Neural cell (in vitro differentiated cells): ENCODE measurements at regions not wholly inside any gene's neighbourhood (a gene's known extent, or its start where the extent isn't known, plus 50 kb on each side); places are given as distances from the start of the nearest gene placed in this dataset.

Experiments used
- CTCF ChIP-seq: fragments of 450-650 bp; IDR thresholded peaks from 2 replicates; pipeline ENCODE4 v1.5.1; 2014; ENCODE audit warnings: antibody characterized with exemption, mild to moderate bottlenecking, moderate library complexity; ENCODE audit not compliant: poor library complexity, severe bottlenecking
- EZH2 ChIP-seq: fragments of 200-600, 300-800 bp; shearing (Covaris generic), sonication (generic); IDR thresholded peaks from 2 replicates; pipeline ENCODE4 v1.6.1; 2014; ENCODE audit warnings: antibody characterized with exemption, low read length, borderline replicate concordance, mild to moderate bottlenecking; ENCODE audit not compliant: insufficient read depth, poor library complexity, severe bottlenecking
- POLR2AphosphoS5 ChIP-seq: IDR thresholded peaks from 2 replicates; pipeline ENCODE4 v1.6.1; 2012
- RAD21 ChIP-seq: fragments of 450-650 bp; conservative IDR thresholded peaks from 2 replicates; pipeline ENCODE4 v1.6.1; 2014; ENCODE audit warnings: antibody characterized with exemption, mild to moderate bottlenecking, moderate library complexity

GRCh38 chr11:114889594-114890011 is 211.3 kb downstream of the NXPE2 start:
- no peak for TF ChIP-seq EZH2
- TF ChIP-seq CTCF, result no peak
- TF ChIP-seq POLR2AphosphoS5, result no peak
- TF ChIP-seq RAD21, result no peak
